ENCODE measurements at regions not wholly inside any gene's neighbourhood (a gene's known extent, or its start where the extent isn't known, plus 50 kb on each side); places are given as distances from the start of the nearest gene placed in this dataset.

- TF ChIP-seq EP300 (conservative IDR thresholded peaks at IDR 0.05; ENCODE audit: poor library complexity, severe bottlenecking) (no peak), TAF1 (IDR thresholded peaks at IDR 0.05; ENCODE audit: low read depth) (no peak)
Observed at GRCh38 chr12:28601570-28602058, 411.4 kb downstream of the CCDC91 start.
